Keratinocyte (primary cell): ENCODE measurements at regions not wholly inside any gene's neighbourhood (a gene's known extent, or its start where the extent isn't known, plus 50 kb on each side); places are given as distances from the start of the nearest gene placed in this dataset.

ENCODE experiments used
- DNase-seq: peaks from one replicate; pipeline ENCODE4 v3.0.0-alpha.2; 2011; ENCODE audit warnings: low read depth, missing footprints, low spot score
- FAIRE-seq: peaks from 2 replicates; lab custom pipeline; 2011; peaks lifted over from hg19 to GRCh38; lab: Jason Lieb, UNC
- H2AFZ ChIP-seq: 2 replicates; pipeline ENCODE4 v1.6.0; 2012; ENCODE audit warnings: low read length, control low read depth, inconsistent platforms; ENCODE audit not compliant: control insufficient read depth
- H3K27ac ChIP-seq: 2 replicates; pipeline ENCODE4 v1.5.1; 2011; ENCODE audit warnings: low read length; ENCODE audit not compliant: control insufficient read depth, insufficient read depth
- H3K27me3 ChIP-seq: 3 replicates; pipeline ENCODE4 v1.6.0; 2011; ENCODE audit warnings: low read length; ENCODE audit not compliant: control insufficient read depth, insufficient read depth; ENCODE audit errors: extremely low read depth
- H3K36me3 ChIP-seq, 2 experiments: 2 replicates in 1 of 2; 3 replicates in 1 of 2; pipeline ENCODE4 v1.5.1; 2011; ENCODE audit warnings: low read length in 2 of 2, mild to moderate bottlenecking in 1 of 2; ENCODE audit not compliant: control insufficient read depth in 2 of 2, insufficient read depth in 2 of 2; ENCODE audit errors: extremely low read depth in 1 of 2
- H3K4me1 ChIP-seq: 3 replicates; pipeline ENCODE4 v1.5.1; 2011; ENCODE audit warnings: low read length; ENCODE audit not compliant: control insufficient read depth, insufficient read depth; ENCODE audit errors: extremely low read depth
- H3K4me2 ChIP-seq: 3 replicates; pipeline ENCODE4 v1.6.0; 2011; ENCODE audit warnings: low read depth, low read length; ENCODE audit not compliant: control insufficient read depth, insufficient read depth; ENCODE audit errors: extremely low read depth
- H3K4me3 ChIP-seq, 3 experiments: fragments of 200-600 bp in 1 of 3; sonication (generic) in 1 of 3; 2 replicates in 2 of 3; 3 replicates in 1 of 3; pipeline ENCODE4 v1.5.1; 2011 to 2016; ENCODE audit warnings: low read length in 3 of 3, mild to moderate bottlenecking in 3 of 3, control low read depth in 2 of 3, inconsistent platforms in 1 of 3, low read depth in 1 of 3, mixed read lengths in 1 of 3, mixed run types in 1 of 3, moderate library complexity in 1 of 3; ENCODE audit not compliant: control insufficient read depth in 2 of 3, insufficient read depth in 2 of 3; ENCODE audit errors: extremely low read depth in 1 of 3
- H3K79me2 ChIP-seq: 2 replicates; pipeline ENCODE4 v1.6.0; 2012; ENCODE audit warnings: low read length; ENCODE audit not compliant: control insufficient read depth, insufficient read depth
- H3K9ac ChIP-seq: 3 replicates; pipeline ENCODE4 v1.6.0; 2011; ENCODE audit warnings: low read length; ENCODE audit not compliant: control insufficient read depth, insufficient read depth; ENCODE audit errors: extremely low read depth
- H3K9me1 ChIP-seq: 3 replicates; pipeline ENCODE4 v1.6.0; 2011; ENCODE audit warnings: low read length; ENCODE audit not compliant: control insufficient read depth, insufficient read depth; ENCODE audit errors: extremely low read depth
- H3K9me3 ChIP-seq: 2 replicates; pipeline ENCODE4 v1.5.1; 2012; ENCODE audit warnings: low read depth, low read length; ENCODE audit not compliant: control insufficient read depth
- H4K20me1 ChIP-seq: 3 replicates; pipeline ENCODE4 v1.6.0; 2011; ENCODE audit warnings: low read length; ENCODE audit not compliant: control insufficient read depth, insufficient read depth; ENCODE audit errors: extremely low read depth
- CTCF ChIP-seq, 3 experiments: IDR thresholded peaks in 1 of 3; conservative IDR thresholded peaks in 1 of 3; optimal IDR thresholded peaks in 1 of 3; 2 replicates in 2 of 3; 3 replicates in 1 of 3; pipeline versions ENCODE3 to v1.5.1; 2011; ENCODE audit warnings: low read length in 3 of 3, mild to moderate bottlenecking in 3 of 3, moderate library complexity in 2 of 3, control low read depth in 1 of 3, inconsistent platforms in 1 of 3; ENCODE audit not compliant: insufficient read depth in 2 of 3; ENCODE audit errors: extremely low read depth in 1 of 3
- EZH2 ChIP-seq: IDR thresholded peaks from one replicate; pipeline ENCODE4 v1.6.1; 2012; ENCODE audit warnings: inconsistent platforms, mild to moderate bottlenecking, low read length, moderate library complexity
- dilution Hi-C: fragments of 300-500 bp; cut with MboI; formaldehyde crosslinking; loops from one replicate; pipeline ENCODE4 v1.7.0; 2020; ENCODE audit warnings: low sequenced_read_pairs; ENCODE audit not compliant: extremely low pct_ligation_motif_present

- Histone ChIP-seq H4K20me1 (no peaks in the 10 kb centered on the region), H3K9ac (no peak overlapping the region), H3K79me2 (no peaks in the 10 kb centered on the region), H3K4me2 (no peak overlapping the region), H3K27ac (no peak overlapping the region), H3K36me3 (peaks cover 3% of the 10 kb centered on the region in 2 experiments), H3K4me3 (no peak overlapping the region), H3K9me3 (no peaks in the 10 kb centered on the region), H3K9me1 (no peaks in the 10 kb centered on the region), H2AFZ (no peak overlapping the region), H3K4me1 (no peaks in the 10 kb centered on the region), H3K27me3 (no peaks in the 10 kb centered on the region)
- no peak for FAIRE-seq
- DNase-seq: no peak
- dilution Hi-C loops: no loop called here
- TF ChIP-seq CTCF (optimal IDR thresholded peaks at IDR 0.05 in 1 of 3, IDR thresholded peaks at IDR 0.05 in 1 of 3, conservative IDR thresholded peaks at IDR 0.05 in 1 of 3; ENCODE audit: extremely low read depth in 1 of 3, insufficient read depth in 2 of 3, low read length in 3 of 3) (no peak), EZH2 (no peak)
These were observed 68.7 kb upstream of the PWP1 start for GRCh38 chr12:107616941-107617340.

- no peak for DNase-seq
- Histone ChIP-seq H3K4me1 (no peaks in the 10 kb centered on the region), H2AFZ (no peak overlapping the region), H3K4me2 (no peak overlapping the region), H3K27me3 (no peaks in the 10 kb centered on the region), H3K9me1 (no peaks in the 10 kb centered on the region), H3K9me3 (no peaks in the 10 kb centered on the region), H3K36me3 (peaks cover 3% of the 10 kb centered on the region in 2 experiments), H4K20me1 (no peaks in the 10 kb centered on the region), H3K9ac (no peak overlapping the region), H3K27ac (no peak overlapping the region), H3K79me2 (no peaks in the 10 kb centered on the region), H3K4me3 (no peak overlapping the region)
- dilution Hi-C loops: no loop called here
- no peak for FAIRE-seq
- TF ChIP-seq CTCF (optimal IDR thresholded peaks at IDR 0.05 in 1 of 3, IDR thresholded peaks at IDR 0.05 in 1 of 3, conservative IDR thresholded peaks at IDR 0.05 in 1 of 3; ENCODE audit: extremely low read depth in 1 of 3, insufficient read depth in 2 of 3, low read length in 3 of 3) (no peak), EZH2 (no peak)
These were observed 67.5 kb upstream of the PWP1 start for GRCh38 chr12:107618106-107618505.
